ENCODE measurements at regions not wholly inside any gene's neighbourhood (a gene's known extent, or its start where the extent isn't known, plus 50 kb on each side); places are given as distances from the start of the nearest gene placed in this dataset.

DNA sequence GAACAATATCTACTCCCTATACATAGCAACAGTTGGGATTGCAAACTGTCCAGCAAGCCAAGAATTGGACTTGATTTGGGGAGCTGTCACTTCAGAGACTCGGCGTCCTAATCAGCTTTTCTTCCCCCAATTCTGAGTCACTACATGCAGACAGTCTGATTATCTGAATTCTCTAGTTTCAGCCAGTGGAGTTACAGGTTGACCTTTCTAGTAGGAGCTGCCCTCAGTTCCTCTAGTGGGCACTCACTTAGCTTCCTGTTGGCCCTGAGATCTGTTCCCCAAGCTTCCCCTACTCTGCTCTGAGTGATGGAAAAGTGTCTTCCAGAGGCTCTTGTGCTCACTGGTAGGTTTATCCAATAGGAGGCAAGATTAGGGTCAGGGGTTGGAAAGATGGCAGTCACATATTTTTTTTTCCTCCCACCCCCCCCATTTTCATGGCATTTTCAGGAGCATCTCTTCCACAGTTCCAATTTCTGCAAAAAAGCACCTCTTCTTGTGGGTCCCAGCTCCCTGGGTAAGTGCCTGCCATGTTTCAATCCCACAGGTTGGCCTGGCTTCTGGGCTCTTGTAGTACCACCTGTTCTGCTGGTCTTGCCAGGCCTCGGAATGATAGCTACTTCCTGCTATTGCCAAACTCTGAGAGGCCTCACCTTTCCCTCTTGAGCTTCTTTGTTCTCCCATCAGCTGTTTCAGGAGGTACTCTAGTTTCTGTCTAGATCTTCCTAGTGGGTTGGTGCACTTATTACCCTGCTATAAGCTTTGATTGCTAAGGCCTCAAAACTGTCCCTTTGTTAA is 182.2 kb downstream of the RAP2B start:
- TF ChIP-seq, protein P1, sequence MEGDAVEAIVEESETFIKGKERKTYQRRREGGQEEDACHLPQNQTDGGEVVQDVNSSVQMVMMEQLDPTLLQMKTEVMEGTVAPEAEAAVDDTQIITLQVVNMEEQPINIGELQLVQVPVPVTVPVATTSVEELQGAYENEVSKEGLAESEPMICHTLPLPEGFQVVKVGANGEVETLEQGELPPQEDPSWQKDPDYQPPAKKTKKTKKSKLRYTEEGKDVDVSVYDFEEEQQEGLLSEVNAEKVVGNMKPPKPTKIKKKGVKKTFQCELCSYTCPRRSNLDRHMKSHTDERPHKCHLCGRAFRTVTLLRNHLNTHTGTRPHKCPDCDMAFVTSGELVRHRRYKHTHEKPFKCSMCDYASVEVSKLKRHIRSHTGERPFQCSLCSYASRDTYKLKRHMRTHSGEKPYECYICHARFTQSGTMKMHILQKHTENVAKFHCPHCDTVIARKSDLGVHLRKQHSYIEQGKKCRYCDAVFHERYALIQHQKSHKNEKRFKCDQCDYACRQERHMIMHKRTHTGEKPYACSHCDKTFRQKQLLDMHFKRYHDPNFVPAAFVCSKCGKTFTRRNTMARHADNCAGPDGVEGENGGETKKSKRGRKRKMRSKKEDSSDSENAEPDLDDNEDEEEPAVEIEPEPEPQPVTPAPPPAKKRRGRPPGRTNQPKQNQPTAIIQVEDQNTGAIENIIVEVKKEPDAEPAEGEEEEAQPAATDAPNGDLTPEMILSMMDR (IDR thresholded peaks at IDR 0.05 in 2 of 3, conservative IDR thresholded peaks at IDR 0.05 in 1 of 3; ENCODE audit: borderline replicate concordance in 1 of 3, insufficient read depth in 1 of 3, low read depth in 2 of 3, low read length in 2 of 3): no peak
- TF ChIP-seq RAD21 (IDR thresholded peaks at IDR 0.05; ENCODE audit: low read depth) (no peak), EZH2 (IDR thresholded peaks at IDR 0.05) (no peak), POLR2A (IDR thresholded peaks at IDR 0.05; ENCODE audit: borderline replicate concordance, extremely low read depth, insufficient read depth, insufficient read length) (no peak), ZNF274 (IDR thresholded peaks at IDR 0.05; ENCODE audit: low read depth, low read length) (no peak), POLR2AphosphoS5 (IDR thresholded peaks at IDR 0.05; ENCODE audit: low read depth, low read length) (no peak), SRF (IDR thresholded peaks at IDR 0.05; ENCODE audit: low read depth) (no peak), SP1 (IDR thresholded peaks at IDR 0.05; ENCODE audit: low read depth) (no peak)
- TF ChIP-seq, protein P2, sequence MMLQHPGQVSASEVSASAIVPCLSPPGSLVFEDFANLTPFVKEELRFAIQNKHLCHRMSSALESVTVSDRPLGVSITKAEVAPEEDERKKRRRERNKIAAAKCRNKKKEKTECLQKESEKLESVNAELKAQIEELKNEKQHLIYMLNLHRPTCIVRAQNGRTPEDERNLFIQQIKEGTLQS (IDR thresholded peaks at IDR 0.05): no peak

Data from HCT116 (cell line).